Hematopoietic multipotent progenitor cell treated with erythropoietin and hydrocortisone succinate and interleukin-3 and kit ligand, for 6 days (in vitro differentiated cells): ENCODE measurements at regions not wholly inside any gene's neighbourhood (a gene's known extent, or its start where the extent isn't known, plus 50 kb on each side); places are given as distances from the start of the nearest gene placed in this dataset.

Experiments
- DNase-seq: peaks from one replicate; pipeline ENCODE4 v3.0.0-alpha.2; 2015

- DNase-seq = no peak
Observed at GRCh38 chr6:117169064-117169665, 96.2 kb upstream of the VGLL2 start.

- DNase-seq = no peak
Observed at GRCh38 chr6:117169781-117170281, 95.5 kb upstream of the VGLL2 start.

- DNase-seq = no peak
Observed at GRCh38 chr6:117174835-117175360, 90.5 kb upstream of the VGLL2 start.

GRCh38 chr6:117188627-117189201 is 76.6 kb upstream of the VGLL2 start:
- DNase-seq = peak; percentile 19

- no peak for DNase-seq
Observed at GRCh38 chr6:117191009-117191408, 74.3 kb upstream of the VGLL2 start.

- DNase-seq = no peak
Observed at GRCh38 chr6:117191448-117191847, 73.9 kb upstream of the VGLL2 start.

GRCh38 chr6:117194271-117194670 is 71.1 kb upstream of the VGLL2 start:
- no peak for DNase-seq

- DNase-seq = no peak
Observed at GRCh38 chr6:117194978-117195377, 70.4 kb upstream of the VGLL2 start.

- no peak for DNase-seq
Observed at GRCh38 chr6:117195728-117196127, 69.6 kb upstream of the VGLL2 start.

GRCh38 chr6:117200067-117200466 is 65.3 kb upstream of the VGLL2 start:
- DNase-seq = no peak

- DNase-seq = no peak
Observed at GRCh38 chr6:117204903-117205302, 60.5 kb upstream of the VGLL2 start.

- DNase-seq = no peak
Observed at GRCh38 chr6:117205876-117206275, 59.5 kb upstream of the VGLL2 start.

- no peak for DNase-seq
Observed at GRCh38 chr6:117206522-117206921, 58.8 kb upstream of the VGLL2 start.

- DNase-seq = no peak
Observed at GRCh38 chr6:117206944-117207687, 58.2 kb upstream of the VGLL2 start.

- DNase-seq = no peak
Observed at GRCh38 chr6:117210279-117210678, 55.1 kb upstream of the VGLL2 start.

- no peak for DNase-seq
Observed at GRCh38 chr6:117215353-117216090, 49.8 kb upstream of the VGLL2 start.
